Fibroblast of skin of back (primary cell): ENCODE measurements at regions not wholly inside any gene's neighbourhood (a gene's known extent, or its start where the extent isn't known, plus 50 kb on each side); places are given as distances from the start of the nearest gene placed in this dataset.

Experiments
- DNase-seq: peaks from one replicate; pipeline ENCODE4 v3.0.0-alpha.2; 2013

DNA sequence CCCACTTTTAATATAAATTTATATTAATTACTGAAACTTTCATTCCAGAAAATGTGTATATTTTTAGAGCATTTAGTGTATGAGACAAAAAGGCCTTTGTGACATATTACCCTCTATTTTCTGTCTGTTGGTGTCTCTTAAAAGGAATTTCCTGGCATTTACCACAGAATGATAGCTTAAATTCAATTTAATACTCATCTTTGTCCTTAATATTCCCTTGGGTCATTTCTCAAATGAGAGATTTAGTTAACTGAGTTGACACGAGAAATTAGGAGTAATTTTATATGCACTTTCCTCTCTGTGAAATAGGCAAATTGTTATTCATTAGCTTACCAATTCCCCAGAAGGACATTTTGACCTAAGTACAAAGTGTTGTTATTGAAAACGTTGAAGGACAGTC is 101.7 kb upstream of the CTTNBP2 start:
- DNase-seq = no peak

DNA sequence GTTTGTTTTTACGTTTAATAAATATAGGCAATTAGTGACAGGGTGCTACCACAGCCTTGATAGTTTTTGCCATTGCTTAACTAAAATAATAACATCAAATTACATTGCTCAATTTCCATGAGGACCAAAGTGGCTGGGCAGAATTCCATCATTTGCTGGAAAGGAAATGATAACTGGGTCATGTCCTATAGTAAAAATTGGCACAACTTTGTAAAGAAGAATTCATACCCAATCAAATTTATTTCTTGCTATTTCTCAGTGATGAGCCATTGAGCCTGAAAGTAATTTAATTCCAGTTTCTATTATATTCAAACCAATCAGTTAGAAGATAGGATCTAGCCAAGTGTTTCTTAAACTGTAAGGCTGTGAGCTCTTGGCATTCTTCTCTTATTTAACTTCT is 102.2 kb upstream of the CTTNBP2 start:
- DNase-seq = no peak

- no peak for DNase-seq
Observed at GRCh38 chr7:117979954-117980497, 106.8 kb upstream of the CTTNBP2 start.

DNA sequence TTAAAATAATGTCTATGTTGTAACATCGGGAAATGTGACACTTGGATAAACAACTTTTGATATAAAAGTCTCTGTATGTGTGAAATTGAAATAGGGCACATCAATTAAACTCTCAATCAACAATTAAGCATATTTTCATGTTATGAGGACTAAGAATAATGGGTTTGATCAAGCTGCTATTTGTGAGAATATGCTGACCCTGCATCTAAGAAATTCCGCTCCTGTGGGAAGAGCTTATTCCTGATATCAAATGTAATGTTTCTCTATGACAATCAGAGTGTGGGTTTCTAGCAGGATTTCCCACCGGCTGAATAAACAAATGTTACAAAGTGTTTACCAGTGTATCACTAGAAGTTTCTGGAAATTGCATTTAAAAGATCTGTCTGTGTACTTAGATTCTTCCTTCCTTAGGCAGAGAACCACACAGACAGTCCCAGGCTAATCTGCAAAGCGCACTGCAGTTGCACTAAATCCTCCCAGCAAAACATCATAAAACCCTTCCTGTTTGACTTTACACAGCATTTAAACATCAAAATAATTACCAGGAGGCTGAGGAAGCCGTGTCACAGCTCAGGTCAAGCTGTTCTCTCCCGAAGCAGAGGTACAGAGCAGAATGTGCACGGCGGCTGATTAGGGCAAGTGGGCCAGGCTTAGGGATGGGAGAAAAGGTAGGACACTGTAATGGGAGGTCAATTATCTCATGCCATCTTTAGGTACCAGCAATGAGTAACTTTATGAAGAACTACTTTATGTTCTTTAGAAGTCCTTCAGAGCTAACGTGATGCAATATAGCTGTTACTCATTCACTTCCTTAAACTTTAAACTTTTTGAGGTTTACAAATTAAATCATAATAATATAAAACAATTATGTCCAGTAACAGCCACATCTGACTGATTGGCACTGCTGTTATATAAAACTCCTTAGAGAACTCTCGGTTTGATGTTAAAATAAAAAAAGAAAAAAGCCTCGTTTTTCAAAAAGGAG is 109.1 kb upstream of the CTTNBP2 start:
- no peak for DNase-seq

- DNase-seq = no peak
Observed at GRCh38 chr7:117986645-117987269, 113.5 kb upstream of the CTTNBP2 start.

DNA sequence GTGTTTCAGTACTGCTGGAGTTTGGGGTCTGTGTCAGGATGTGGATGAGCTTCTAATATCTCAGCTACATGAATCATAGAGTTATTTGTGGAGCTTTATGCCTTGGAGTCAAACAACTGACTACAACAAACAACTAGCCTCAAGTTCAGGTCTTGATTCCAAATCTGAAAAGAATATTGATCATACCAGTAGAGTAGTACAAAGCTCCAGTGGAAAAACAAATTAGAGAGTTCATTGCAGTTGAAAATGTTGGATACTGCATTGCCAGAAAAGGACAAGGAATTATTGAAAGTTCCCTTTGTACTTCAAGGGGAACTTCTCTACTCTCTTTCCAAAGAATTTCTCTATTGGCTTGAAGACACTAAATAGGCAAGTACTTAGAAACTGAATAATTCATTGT is 117.6 kb upstream of the CTTNBP2 start:
- no peak for DNase-seq

DNA sequence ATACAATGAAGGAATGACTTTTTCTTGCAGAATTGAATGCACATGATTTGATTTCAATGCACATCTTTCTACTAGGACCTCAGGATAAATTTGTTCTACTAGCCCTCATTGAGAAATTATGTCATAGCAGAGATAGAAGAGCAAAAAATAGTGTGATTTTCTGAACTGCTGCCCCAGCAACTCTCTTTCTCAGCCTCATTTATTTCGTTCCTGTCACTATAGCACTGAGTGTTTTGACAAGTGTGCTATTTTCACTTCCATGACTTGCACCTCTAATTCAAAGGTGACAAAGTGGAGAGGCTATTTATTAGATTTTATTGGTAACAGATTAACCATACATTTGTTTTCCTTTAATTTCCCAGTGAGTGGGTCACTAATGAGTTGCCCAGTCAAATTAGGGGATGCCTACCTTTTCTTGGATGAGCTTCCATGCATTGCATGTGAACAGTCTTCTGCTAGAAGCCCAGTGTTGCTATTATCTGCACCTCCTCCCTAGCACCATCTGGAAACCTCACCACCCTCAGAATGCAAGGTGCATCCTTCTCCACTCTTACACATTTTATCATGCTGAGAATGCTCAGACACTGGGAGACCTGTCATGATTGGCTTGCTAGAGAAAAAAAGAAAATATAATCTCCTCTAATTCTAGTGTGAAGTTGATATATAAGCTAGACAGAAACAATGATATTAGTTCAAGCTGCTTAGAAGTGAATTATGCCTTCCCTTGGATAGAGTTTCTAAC is 119.6 kb upstream of the CTTNBP2 start:
- no peak for DNase-seq

GRCh38 chr7:117993377-117994003 is 120.2 kb upstream of the CTTNBP2 start:
- DNase-seq = peak; percentile 5

DNA sequence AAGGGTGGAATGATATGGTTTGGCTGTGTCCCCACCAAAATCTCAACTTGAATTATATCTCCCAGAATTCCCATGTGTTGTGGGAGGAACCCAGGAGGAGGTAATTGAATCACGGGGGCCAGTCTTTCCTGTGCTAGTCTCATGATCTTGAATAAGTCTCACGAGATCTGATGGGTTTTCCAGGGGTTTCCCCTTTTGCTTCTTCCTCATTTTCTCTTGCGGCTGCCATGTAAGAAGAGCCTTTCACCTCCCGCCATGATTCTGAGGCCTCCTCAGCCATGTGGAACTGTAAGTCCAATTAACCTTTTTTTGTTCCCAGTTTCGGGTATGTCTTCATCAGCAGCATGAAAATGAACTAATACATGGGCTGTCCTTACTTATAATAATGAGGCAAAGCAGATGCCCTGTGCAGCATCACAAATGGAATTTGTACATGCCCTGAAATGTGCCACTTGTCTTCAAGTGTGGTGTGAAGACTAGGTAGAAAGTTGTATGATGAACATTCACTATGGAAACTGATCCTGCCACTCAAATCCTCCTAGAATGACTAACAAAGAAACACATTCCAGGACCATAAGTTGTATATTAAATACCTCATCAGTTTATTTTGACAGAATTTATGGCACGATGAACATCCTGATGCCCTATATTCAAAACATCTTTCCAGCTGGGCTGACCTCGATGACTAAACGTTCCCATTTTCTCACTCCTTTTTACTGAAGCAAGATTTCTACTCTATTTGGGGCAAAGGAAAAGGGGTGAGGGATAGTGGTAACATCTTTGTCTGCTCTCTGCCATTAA is 122.8 kb upstream of the CTTNBP2 start:
- DNase-seq = peak; percentile 5

DNA sequence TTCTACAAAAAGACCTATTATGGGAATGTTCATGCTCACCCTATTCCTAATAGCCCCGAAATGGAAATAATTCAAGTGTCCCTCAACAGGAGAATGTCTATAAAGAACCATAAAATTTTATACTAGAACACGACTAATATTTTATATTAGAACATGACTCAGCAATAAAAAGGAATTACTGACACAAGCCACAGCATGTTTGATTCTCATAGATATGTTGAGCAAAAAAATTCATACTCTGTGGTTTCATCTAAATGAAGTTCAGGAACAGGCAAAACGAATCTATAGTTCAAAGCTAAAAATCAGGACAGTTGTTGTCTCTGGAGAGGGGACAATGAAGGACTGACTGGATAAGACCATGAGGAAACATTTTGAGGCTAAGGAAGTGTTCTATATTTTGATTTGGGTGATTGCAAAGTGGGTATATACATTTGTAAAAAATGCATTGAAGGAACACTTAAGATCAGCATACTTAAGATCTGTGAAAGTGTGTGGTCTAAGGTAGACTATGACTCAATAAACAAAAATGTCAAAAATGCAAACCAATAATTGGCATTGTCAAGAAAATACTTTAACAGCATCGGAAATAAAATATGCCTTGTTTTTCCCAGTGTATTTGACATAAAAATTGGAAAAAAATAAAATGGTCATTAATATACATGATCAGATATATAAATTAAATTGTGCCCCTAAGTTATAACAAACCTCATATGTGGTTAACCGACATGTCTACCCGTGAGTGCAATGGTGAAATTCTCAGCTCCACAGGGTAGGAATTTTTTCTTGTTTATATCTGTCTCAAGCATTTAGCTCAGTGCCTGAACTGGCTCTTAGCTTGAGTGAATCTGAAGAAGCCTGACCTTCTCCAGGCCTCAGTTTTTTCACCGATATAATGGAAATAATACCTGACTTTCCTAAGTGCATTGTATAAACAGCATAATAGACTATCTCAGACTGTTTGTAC is 124.9 kb upstream of the CTTNBP2 start:
- no peak for DNase-seq

DNA sequence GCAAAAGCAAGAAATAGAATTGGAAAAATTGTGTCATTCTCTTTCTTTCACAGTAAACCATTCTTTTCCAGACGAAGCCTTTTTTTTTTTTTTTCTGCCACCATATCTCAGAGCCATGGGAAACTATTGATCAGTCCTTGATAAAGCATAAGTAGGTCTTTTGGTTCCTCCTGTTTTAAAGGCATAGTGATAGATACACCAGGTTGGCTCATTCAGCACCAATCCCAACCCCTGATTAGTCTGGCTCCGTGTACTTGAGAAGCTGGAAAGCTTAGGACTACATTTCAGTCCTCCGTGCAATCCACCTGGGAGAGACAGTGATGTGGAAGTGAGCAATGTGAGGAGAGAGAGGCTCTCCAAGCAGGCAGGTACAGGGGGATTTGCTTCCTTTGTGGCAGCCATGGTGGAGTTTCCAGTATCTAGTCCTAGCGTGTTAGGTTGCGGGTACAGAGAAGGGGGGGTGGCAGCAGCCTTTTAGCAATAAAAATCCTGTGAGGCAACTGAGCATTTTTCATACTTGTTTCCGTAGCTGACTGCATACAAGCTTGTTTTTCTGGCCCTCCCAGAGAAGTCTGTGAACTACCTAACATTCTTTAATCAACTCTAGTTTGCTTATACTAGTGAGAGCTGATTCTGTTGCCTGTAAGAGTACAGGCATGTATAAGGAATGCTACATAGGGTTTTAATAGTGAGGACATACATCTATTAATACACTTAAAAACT is 127.4 kb upstream of the CTTNBP2 start:
- DNase-seq = no peak

- DNase-seq = no peak
Observed at GRCh38 chr7:118003476-118003875, 130.2 kb upstream of the CTTNBP2 start.

DNA sequence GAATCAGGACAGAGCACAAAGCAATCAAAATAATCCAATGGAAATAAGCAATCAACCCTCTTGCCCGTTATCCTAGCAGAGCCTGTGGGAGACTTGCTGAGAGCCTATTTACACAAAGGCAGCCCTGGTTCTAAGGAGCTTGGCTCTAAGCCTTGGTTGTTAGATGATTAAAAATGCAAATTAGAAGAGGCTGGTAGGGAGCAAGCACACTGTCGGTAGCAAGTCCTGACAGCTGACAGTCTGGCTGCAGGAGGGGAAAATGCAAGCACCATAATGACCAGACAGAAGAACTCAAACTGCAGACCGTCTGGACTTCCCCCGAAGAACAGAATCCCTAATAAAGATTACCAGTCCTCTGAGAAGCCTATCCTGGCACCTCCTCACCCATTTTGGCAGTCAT is 131.8 kb upstream of the CTTNBP2 start:
- DNase-seq = no peak

- no peak for DNase-seq
Observed at GRCh38 chr7:118006979-118007378, 133.7 kb upstream of the CTTNBP2 start.

DNA sequence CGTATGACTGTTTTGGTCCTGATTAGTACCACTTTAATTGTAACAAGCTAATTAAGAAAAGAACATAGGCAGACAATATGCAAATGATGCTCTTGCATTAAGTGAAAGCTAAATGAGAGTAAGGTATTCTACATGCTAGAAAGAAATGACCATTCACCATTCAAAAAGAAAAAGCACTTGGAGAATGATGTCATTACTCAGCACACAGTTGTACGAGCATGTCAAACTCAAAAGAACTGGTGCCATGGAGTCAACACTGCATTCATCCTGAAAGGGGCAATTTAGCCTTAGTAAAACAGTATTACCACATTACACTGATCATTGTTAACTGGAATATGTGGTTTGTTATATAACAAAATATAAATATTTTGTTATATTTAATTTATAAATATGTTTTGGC is 136.2 kb upstream of the CTTNBP2 start:
- DNase-seq = no peak

DNA sequence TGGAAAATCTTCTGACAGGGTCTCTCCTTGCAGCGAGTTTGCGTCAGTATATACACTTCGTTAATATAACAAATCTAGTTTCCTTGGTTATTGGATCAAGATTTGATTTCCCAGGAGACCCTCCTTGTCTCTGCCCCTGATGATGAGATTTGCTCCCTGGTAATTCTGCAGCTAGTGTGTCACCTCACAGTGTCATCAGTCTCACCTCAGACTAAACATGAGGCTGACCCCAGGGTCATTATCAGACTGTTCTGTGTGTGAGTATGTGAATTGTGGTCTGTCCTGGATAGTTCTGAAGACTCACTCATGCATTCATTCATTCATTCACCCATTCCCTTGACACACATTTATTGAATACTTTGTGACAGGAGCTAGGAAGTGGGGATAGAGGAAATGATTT is 138.4 kb upstream of the CTTNBP2 start:
- no peak for DNase-seq

DNA sequence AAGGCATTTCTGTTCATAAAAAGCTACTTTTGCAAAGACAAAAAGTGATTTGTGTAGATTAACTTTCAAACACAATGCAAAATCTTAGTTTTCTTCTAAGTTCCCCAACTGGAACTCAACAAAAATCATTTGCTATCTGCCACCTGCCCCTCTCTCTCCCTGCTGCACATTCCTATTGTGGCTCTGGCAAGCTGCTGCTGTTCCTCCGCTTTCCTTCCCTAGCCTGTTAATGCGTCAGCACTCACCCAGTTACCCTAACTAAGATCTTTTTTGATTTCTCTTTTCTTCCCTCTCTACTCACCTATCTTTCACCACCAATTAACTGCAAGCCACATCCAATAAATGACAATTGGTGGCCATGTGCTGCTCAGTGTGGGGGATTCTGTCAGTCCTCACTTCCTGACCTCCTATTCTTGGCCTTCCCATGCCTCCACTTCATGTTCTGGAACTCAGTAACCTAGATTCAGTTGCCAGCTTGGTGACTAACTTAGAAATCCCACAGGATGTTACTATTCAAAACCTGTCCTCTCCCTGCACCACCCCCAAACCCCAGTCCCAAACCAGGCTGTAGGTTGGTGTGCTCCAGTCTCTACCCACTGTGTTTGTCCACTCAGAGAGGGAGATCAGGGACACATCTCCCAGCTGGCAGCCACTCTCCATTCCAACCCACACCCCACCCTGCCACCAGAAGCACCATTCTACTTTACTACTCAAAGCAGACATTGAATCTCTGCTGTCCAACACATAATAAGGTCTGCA is 140.2 kb upstream of the CTTNBP2 start:
- no peak for DNase-seq

- no peak for DNase-seq
Observed at GRCh38 chr7:118022546-118022945, 149.3 kb upstream of the CTTNBP2 start.

- DNase-seq = no peak
Observed at GRCh38 chr7:118026791-118027190, 153.6 kb upstream of the CTTNBP2 start.
